ENCODE measurements at regions not wholly inside any gene's neighbourhood (a gene's known extent, or its start where the extent isn't known, plus 50 kb on each side); places are given as distances from the start of the nearest gene placed in this dataset.

DNA sequence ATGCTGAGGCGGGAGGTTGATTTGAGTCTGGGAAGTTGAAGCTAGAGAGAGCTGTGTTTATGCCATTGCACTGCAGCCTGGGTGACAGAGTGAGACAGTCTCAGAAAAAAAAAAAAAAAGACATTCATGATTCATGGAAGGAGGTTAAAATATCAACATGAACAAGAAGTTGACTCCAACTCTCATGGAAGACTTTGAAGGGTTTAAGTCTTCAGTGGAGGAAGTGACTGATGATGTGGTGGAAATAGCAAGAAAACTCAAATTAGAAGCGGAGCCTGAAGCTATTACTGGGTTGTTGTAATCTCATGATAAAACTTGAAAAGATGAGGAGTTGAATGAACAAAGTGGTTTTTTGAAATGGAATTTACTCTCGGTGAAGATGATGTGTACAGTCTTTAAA lies 491.8 kb downstream of the SQOR start:
- TF ChIP-seq CTCF (IDR thresholded peaks at IDR 0.05; ENCODE audit: insufficient read depth, low read depth, low read length) = no peak
- TF ChIP-seq EZH2 (IDR thresholded peaks at IDR 0.05; ENCODE audit: insufficient read depth, low read length) = no peak

Data from astrocyte (in vitro differentiated cells and primary cell).